T-helper 2 cell treated with Interferon-gamma antibody and Interleukin-4, amounts not matched to agents 100 ng/mL and 5 ng/mL, for 36 hours (primary cell): ENCODE measurements at regions not wholly inside any gene's neighbourhood (a gene's known extent, or its start where the extent isn't known, plus 50 kb on each side); places are given as distances from the start of the nearest gene placed in this dataset.

Experiments
- intact Hi-C: fragments of 100-400 bp; cut with micrococcal nuclease; formaldehyde crosslinking; loops from one replicate; pipeline ENCODE4 v1.15.1; 2023

DNA sequence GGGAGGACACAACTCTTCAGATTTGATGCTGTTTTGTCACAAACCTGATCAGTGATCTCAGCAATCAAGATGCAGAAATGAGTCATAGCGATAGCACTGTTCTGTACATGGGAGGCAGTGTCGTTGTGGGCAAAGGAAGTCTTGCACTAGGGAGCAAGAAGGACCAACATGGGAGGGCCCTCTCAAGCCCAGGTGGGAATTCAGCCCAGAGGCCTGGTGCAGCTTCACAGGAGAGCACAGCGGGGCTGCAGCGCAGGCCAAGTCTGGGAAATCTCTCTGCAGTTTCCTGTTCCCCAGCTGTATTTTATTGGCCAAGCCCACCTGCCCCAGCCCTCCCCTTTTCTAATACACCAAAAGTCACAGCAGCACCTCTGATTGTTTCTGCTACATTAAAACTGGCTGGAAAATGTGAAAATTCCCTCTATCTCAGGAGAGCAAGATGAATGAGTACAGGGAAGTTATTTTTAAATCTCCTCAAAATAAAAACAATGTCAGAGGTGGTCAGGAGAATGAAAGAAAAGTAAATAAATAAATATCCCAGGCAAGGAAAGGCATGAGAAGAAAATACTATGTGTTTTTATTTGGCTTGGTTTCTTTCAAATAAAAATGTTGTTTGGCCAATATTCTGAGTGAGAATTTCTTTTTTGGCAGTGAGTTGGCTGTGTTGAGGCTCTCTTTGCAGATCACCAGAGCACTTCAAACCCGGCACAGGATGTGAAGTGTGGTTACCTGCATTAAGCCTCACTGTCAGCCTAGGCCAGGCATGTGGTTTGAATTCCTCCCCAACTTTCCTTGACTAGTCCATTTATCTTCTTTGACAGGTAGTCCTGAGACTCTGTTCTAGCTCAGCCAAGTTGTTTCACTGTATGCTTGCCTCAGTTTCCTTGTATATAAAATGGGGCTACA, 422.1 kb downstream of the PLPP3 start:
- intact Hi-C loops: no loop called here

- intact Hi-C loops: no loop called here
Observed at GRCh38 chr1:56153276-56153675, 426.1 kb downstream of the PLPP3 start.

DNA sequence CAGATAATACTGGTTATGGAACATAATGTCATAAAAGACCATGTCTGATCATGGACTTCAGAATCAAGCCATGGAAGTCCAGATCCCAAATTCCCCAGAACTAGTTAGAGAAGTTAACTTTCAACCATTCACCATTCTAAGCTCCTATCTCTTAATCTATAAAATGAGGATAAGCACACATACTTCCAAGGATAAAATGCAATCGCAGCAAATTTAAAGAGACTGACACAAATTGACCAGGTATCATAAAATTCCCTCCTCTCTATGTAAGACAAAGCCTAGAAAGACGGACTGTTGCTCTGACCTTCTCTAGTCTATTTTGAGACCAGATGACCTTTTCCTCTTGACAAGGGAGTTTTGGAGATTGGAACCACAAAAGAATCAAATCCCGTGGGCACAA, 426.7 kb downstream of the PLPP3 start:
- intact Hi-C loops: no loop called here

GRCh38 chr1:56151402-56151801, 428.0 kb downstream of the PLPP3 start:
- intact Hi-C loops: no loop called here

- intact Hi-C loops: no loop called here
Observed at GRCh38 chr1:56150441-56151215, 428.7 kb downstream of the PLPP3 start.

GRCh38 chr1:56149761-56150160, 429.6 kb downstream of the PLPP3 start:
- intact Hi-C loops: no loop called here

DNA sequence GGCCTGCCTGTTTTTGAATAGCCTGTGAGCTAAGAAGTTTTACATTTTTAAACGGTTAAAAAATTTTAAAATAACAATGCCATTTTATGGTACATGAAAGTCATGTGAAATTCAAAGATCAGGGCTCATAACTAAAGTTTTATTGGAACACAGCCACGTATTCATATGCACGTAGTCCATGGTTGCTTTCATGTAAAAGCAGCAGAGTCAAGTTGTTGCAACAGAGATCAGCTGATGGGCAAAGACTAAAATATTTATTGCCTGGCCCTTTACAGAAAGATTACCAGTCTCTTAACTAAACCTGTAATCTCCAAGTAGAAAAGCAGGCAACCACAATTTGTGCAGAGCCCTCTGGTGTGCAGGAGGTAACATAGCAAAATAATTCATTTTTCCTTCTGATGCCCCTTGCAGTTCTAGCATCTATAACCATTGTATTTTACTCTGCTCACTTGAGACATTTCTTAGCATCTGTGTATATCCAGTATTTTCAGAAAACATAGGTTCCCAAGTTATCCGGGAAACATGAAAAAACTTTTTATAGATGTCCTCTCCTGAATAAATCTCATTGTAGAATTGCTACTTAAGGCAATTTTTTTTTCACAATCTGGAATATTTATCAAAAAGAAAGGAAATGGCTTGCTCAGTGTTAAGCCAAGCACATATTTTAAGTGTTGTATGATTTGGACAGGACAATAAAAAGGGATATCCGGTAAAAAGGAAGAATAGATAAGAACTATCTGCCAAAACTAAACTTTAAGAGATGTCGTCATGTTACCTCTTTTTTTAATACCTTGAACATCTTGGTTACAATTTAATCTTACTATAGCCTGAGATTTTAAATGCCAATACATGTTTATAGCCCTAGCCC, 430.8 kb downstream of the PLPP3 start:
- intact Hi-C loops: no loop called here

- intact Hi-C loops: no loop called here
Observed at GRCh38 chr1:56147459-56147858, 431.9 kb downstream of the PLPP3 start.

- intact Hi-C loops: no loop called here
Observed at GRCh38 chr1:56147034-56147433, 432.3 kb downstream of the PLPP3 start.

GRCh38 chr1:56146449-56146848, 432.9 kb downstream of the PLPP3 start:
- intact Hi-C loops: no loop called here

GRCh38 chr1:56145581-56145980, 433.8 kb downstream of the PLPP3 start:
- intact Hi-C loops: no loop called here

- intact Hi-C loops: no loop called here
Observed at GRCh38 chr1:56142301-56142700, 437.1 kb downstream of the PLPP3 start.

DNA sequence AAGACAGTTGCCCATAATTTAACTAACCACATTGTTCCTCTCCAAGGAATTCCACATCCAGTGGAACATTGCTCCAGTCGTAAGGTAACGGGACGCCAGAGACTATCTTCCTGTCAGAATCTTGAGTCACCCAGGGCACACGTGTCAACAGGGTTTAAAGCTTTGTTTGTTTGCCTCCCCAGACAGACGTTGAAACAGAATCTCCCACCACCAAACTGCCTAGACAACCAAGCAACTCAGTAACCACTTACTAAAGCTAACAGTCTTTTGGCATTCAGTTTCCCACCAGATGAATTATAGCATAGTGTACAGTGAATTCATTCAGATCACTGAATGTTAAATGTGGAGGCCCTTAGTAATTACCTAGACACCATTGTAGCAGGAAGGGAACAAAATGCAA, 439.5 kb downstream of the PLPP3 start:
- intact Hi-C loops: no loop called here

DNA sequence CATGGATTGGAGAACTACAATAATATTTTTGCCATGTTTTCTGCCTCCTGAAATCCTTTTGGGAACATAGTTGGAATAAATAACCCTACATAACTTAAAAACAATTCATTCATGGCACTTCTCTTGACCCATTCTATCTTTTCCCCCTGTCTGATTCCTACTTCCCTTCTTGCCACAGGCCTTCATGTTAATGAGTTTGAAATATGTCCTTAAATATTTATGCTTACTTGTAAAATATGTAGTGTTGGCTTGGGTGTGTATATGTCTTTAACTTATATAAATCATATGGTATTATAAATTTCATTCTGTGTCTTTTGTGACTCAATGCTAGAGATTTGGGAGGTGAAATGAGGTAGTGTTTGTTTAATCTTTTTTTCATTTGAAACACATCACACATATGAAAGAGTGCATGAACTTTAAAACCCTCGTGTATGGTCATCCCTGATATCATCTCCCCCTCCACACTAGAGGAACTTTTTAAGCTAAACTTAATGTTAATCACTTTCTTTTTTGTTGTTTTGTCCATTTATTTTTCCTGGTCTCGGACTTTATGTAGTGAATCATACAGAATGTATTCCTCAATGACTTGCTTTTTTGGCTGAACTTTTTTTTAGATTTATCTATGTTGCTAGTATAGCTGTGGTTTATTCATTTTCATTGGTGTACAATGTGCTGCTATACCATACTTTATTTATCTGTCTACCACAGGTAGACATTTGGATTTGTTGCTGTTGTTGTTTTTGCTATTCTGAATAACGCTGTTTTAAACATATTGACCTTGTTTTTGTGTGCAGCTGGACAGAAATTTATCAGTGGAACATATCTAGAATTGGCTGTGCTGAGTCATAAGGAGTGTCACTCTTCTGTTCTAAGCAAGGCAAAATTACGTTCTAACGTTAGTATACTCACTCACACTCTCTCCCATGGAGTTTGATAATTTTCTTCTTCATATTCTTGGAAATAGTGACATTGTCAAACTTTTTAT, 441.6 kb downstream of the PLPP3 start:
- intact Hi-C loops: no loop called here

- intact Hi-C loops: no loop called here
Observed at GRCh38 chr1:56137090-56137489, 442.3 kb downstream of the PLPP3 start.

- intact Hi-C loops: no loop called here
Observed at GRCh38 chr1:56135864-56136147, 443.6 kb downstream of the PLPP3 start.

DNA sequence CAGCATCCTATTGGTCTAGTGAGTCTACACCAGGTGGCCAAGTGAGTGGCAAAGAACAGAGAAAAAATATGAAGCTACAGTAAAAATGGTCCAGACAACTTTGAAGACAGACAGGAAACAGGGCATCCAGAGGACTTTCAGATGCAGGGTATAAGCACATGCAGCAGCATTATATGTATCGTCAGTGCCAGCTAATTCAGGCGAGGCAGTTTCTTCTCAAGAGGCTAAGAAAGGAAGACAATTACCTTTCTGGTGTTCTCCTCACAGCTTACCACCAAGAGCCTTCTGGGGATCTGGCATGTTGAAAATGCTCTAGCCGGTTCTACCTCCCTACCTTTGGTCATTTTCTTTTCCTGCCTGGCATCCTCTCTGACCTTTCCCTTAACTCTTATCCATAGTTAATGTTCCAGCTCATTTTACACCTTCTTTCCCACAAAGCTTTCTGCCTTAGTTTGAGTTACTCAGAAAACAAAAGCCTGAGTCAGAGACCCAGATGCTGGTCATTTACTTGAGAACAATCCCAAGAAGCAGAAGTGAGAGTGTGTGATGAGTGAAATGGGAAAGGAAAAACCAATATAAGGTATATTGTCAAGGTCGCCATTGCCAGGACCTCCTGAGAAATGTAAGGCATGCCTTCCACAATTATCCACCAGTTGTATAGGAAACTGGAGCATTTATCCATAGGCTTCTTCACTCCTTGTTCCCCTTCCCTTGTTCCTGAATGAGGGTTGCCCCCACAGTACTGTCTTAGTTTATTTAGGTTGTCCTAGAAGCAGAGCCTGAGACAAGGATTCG, 444.1 kb downstream of the PLPP3 start:
- intact Hi-C loops: no loop called here

GRCh38 chr1:56133522-56134472, 445.6 kb downstream of the PLPP3 start:
- intact Hi-C loops: no loop called here

DNA sequence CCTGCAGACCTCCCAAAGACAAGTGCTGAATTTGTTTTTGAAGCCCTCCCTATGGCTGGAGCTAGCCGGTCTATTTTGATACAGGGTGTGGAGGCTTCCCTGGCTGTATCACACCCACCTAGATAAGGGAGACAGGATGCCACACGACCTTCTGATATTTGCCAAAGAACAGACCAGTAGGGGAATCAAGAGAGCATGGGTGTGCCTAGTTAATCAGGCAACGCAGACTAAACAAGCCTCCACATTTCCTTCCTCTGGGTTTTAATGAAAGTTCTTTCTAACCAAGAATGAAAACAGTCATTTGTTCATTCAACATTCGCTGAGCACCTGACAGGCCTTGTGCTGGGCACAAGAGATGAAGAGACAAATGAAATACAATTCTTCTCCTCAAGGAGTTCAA, 446.8 kb downstream of the PLPP3 start:
- intact Hi-C loops: no loop called here
